ENCODE measurements at regions not wholly inside any gene's neighbourhood (a gene's known extent, or its start where the extent isn't known, plus 50 kb on each side); places are given as distances from the start of the nearest gene placed in this dataset.

DNA sequence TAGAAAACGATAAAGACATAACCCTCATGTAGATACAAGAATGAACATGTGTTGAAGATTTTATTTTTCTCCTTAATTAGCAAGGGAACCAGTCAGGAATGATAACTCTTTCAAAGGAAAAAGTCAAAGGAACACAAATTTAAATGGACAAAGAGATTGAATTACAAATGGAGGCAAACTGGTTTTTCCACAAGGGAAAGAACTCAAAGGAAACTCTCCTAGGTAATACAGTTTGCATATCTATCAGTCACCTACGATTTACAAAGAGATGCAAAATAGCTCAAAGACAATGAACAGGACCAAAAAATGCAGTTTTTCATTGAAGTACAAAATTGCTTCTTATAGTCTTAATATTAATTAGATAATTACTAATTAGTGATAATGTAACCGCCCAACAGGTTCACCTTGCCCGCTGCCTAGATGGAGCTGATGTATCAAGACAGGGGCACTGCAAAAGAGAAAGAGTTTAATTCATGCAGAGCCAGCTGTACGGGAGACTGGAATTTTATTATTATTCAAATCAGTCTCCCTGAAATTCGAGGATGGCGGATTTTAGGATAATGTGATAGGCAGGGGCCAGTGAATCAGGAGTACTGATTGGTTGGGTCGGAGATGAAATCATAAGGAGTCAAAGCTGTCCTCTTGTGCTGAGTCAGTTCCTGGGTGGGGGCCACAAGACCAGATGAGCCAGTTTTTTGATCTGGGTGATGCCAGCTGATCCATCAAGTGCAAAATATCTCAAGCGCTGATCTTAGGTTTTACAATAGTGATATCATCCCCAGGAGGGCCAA, 151.0 kb downstream of the TMEM17 start (continued):
- TF ChIP-seq REST (IDR thresholded peaks at IDR 0.05; ENCODE audit: low read depth): no peak
- no peak for TF ChIP-seq ZNF274 (IDR thresholded peaks at IDR 0.05; ENCODE audit: low read depth, low read length)
- TF ChIP-seq CBX3 (IDR thresholded peaks at IDR 0.05; ENCODE audit: low read depth): no peak
- TF ChIP-seq EZH2 (IDR thresholded peaks at IDR 0.05): no peak
- no peak for TF ChIP-seq ELF1 (IDR thresholded peaks at IDR 0.05; ENCODE audit: borderline replicate concordance, low read depth)
- TF ChIP-seq POLR2A (IDR thresholded peaks at IDR 0.05; ENCODE audit: borderline replicate concordance, extremely low read depth, insufficient read depth, insufficient read length): no peak
- no peak for TF ChIP-seq POLR2AphosphoS5 (IDR thresholded peaks at IDR 0.05; ENCODE audit: low read depth, low read length)
- no peak for TF ChIP-seq MAX (IDR thresholded peaks at IDR 0.05)
- no peak for TF ChIP-seq ATF3 (IDR thresholded peaks at IDR 0.05)
- TF ChIP-seq SRF (IDR thresholded peaks at IDR 0.05; ENCODE audit: low read depth): no peak

GRCh38 chr2:62352031-62352430, 154.0 kb downstream of the TMEM17 start:
- Histone ChIP-seq H3K4me2 (ENCODE audit: low read length) (no peak overlapping the region), H3K27ac (ENCODE audit: low read depth, low read length) (no peak overlapping the region), H3K4me3 (replicated peaks in 1 of 2; ENCODE audit: low read depth in 1 of 2, low read length in 2 of 2) (no peak overlapping the region), H3K27me3 (ENCODE audit: insufficient read depth, low read length) (no peaks in the 10 kb centered on the region), H3K9ac (ENCODE audit: low read length) (no peak overlapping the region), H3K9me3 (ENCODE audit: control insufficient read depth in 1 of 2, insufficient read depth in 1 of 2, low read depth in 1 of 2, low read length in 2 of 2) (no peaks in the 10 kb centered on the region), H4K20me1 (ENCODE audit: insufficient read depth) (no peaks in the 10 kb centered on the region), H2AFZ (ENCODE audit: low read depth, low read length, poor library complexity, severe bottlenecking) (no peak overlapping the region), H3K4me1 (ENCODE audit: control insufficient read depth in 1 of 2, insufficient read depth in 2 of 2, low read length in 2 of 2) (no peaks in the 10 kb centered on the region), H3K36me3 (ENCODE audit: control insufficient read depth in 1 of 2, insufficient read depth in 2 of 2, low read length in 2 of 2) (no peaks in the 10 kb centered on the region), H3K79me2 (ENCODE audit: insufficient read depth, low read length) (no peaks in the 10 kb centered on the region), H3K9me2 (ENCODE audit: insufficient read depth) (no peaks in the 10 kb centered on the region)
- BruUV-seq (replicated peaks): no TSS peak
- RAD21 ChIA-PET (ENCODE audit: low non-redundant PET in 1 of 2, low total read pairs in 2 of 2, uncharacterized antibody in 2 of 2, unreplicated experiment in 2 of 2): no interaction called here
- no peak for ATAC-seq
- intact Hi-C loops (cut with micrococcal nuclease): no loop called here
- CTCF ChIA-PET: no interaction called here
- POLR2A ChIA-PET: no interaction called here
- TF ChIP-seq MAX (IDR thresholded peaks at IDR 0.05) (no peak), EGR1 (IDR thresholded peaks at IDR 0.05; ENCODE audit: low read depth) (no peak), ATF3 (IDR thresholded peaks at IDR 0.05) (no peak), RAD21 (IDR thresholded peaks at IDR 0.05; ENCODE audit: low read depth) (no peak), CBX3 (IDR thresholded peaks at IDR 0.05; ENCODE audit: low read depth) (no peak), SRF (IDR thresholded peaks at IDR 0.05; ENCODE audit: low read depth) (no peak), SP1 (IDR thresholded peaks at IDR 0.05; ENCODE audit: low read depth) (no peak), FOSL1 (IDR thresholded peaks at IDR 0.05; ENCODE audit: low read depth) (no peak), EZH2phosphoT487 (IDR thresholded peaks at IDR 0.05; ENCODE audit: borderline replicate concordance) (no peak)
- no peak for DNase-seq (ENCODE audit: low read depth, low spot score)

Data from HCT116 (cell line).